ENCODE measurements at regions not wholly inside any gene's neighbourhood (a gene's known extent, or its start where the extent isn't known, plus 50 kb on each side); places are given as distances from the start of the nearest gene placed in this dataset.
"Not testable (repeated sequence)": the region's sequence is repeated elsewhere in the genome, so short reads cannot be mapped to it uniquely, and the experiment has no call there.

GRCh38 chr9:84513473-84513872 is 156.1 kb upstream of the NTRK2 start:
- DNase-seq, result no peak

- no peak for DNase-seq
Observed at GRCh38 chr9:84513979-84514378, 155.6 kb upstream of the NTRK2 start.

- DNase-seq, result no peak
Observed at GRCh38 chr9:84514421-84514820, 155.1 kb upstream of the NTRK2 start.

- no peak for DNase-seq
Observed at GRCh38 chr9:84517026-84517425, 152.5 kb upstream of the NTRK2 start.

- no peak for DNase-seq
Observed at GRCh38 chr9:84519413-84519812, 150.1 kb upstream of the NTRK2 start.

GRCh38 chr9:84521208-84521607 is 148.3 kb upstream of the NTRK2 start:
- DNase-seq, result no peak

GRCh38 chr9:84526211-84526610 is 143.3 kb upstream of the NTRK2 start:
- DNase-seq, result not testable (repeated sequence)

GRCh38 chr9:84527060-84527720 is 142.3 kb upstream of the NTRK2 start:
- DNase-seq, result not testable (repeated sequence)

- not testable (repeated sequence) for DNase-seq
Observed at GRCh38 chr9:84535973-84536372, 133.6 kb upstream of the NTRK2 start.

- no peak for DNase-seq
Observed at GRCh38 chr9:84538879-84539278, 130.7 kb upstream of the NTRK2 start.

GRCh38 chr9:84542554-84542953 is 127.0 kb upstream of the NTRK2 start:
- no peak for DNase-seq

GRCh38 chr9:84554069-84554664 is 115.4 kb upstream of the NTRK2 start:
- DNase-seq, result no peak

- DNase-seq, result no peak
Observed at GRCh38 chr9:84556556-84556955, 113.0 kb upstream of the NTRK2 start.

- no peak for DNase-seq
Observed at GRCh38 chr9:84557751-84558150, 111.8 kb upstream of the NTRK2 start.

GRCh38 chr9:84563691-84564090 is 105.8 kb upstream of the NTRK2 start:
- no peak for DNase-seq

GRCh38 chr9:84567805-84568204 is 101.7 kb upstream of the NTRK2 start:
- no peak for DNase-seq

- DNase-seq, result no peak
Observed at GRCh38 chr9:84570482-84571154, 98.9 kb upstream of the NTRK2 start.

GRCh38 chr9:84573083-84573482 is 96.4 kb upstream of the NTRK2 start:
- no peak for DNase-seq

- DNase-seq, result no peak
Observed at GRCh38 chr9:84575705-84576104, 93.8 kb upstream of the NTRK2 start.

GRCh38 chr9:84583866-84584265 is 85.7 kb upstream of the NTRK2 start:
- DNase-seq, result no peak

GRCh38 chr9:84586662-84587061 is 82.9 kb upstream of the NTRK2 start:
- DNase-seq, result no peak

- no peak for DNase-seq
Observed at GRCh38 chr9:84587153-84587552, 82.4 kb upstream of the NTRK2 start.

GRCh38 chr9:84589542-84589941 is 80.0 kb upstream of the NTRK2 start:
- DNase-seq, result no peak

GRCh38 chr9:84590706-84591105 is 78.8 kb upstream of the NTRK2 start:
- DNase-seq, result no peak
